OCI-LY3 (cell line): ENCODE measurements at regions not wholly inside any gene's neighbourhood (a gene's known extent, or its start where the extent isn't known, plus 50 kb on each side); places are given as distances from the start of the nearest gene placed in this dataset.

ENCODE experiments used
- CTCF ChIP-seq: fragments of 200-600, 300-600 bp; sonication (generic); IDR thresholded peaks from 2 replicates; pipeline ENCODE4 v1.5.1; 2014; ENCODE audit warnings: antibody characterized with exemption, low read length, low read depth
- EZH2phosphoT487 ChIP-seq: fragments of 200-600 bp; shearing (Covaris generic); IDR thresholded peaks from 2 replicates; pipeline ENCODE4 v1.6.1; 2018; ENCODE audit warnings: antibody characterized with exemption, mixed run types, low read depth

- TF ChIP-seq CTCF = no peak
- no peak for TF ChIP-seq EZH2phosphoT487
These were observed 456.8 kb upstream of the KLF6 start for GRCh38 chr10:4241724-4242345.
